Gastroesophageal sphincter (tissue), 4 donors: ENCODE measurements at regions not wholly inside any gene's neighbourhood (a gene's known extent, or its start where the extent isn't known, plus 50 kb on each side); places are given as distances from the start of the nearest gene placed in this dataset.

Experiments
- ATAC-seq: fragments of 150-250 bp; one replicate; pipeline ENCODE4 v1.9.1; 2016; ENCODE audit warnings: mild to moderate bottlenecking, moderate library complexity
- H3K27ac ChIP-seq, 4 donors: fragments of 200-600 bp; sonication (generic) in 3 of 4; 1 replicate in 3 of 4; 2 replicates in 1 of 4; pipeline ENCODE4 v1.5.1; 2016 to 2019
- H3K27me3 ChIP-seq: fragments of 200-600 bp; sonication (generic); one replicate; pipeline ENCODE4 v1.5.1; 2019
- H3K36me3 ChIP-seq, 2 donors: fragments of 200-600 bp; sonication (generic); one replicate each; pipeline ENCODE4 v1.5.1; 2019; ENCODE audit warnings: control low read depth in 1 of 2
- H3K4me1 ChIP-seq, 3 donors: fragments of 200-600 bp; sonication (generic); 1 replicate in 2 of 3; 2 replicates in 1 of 3; pipeline ENCODE4 v1.5.1; 2016 to 2019; ENCODE audit warnings: control low read depth in 2 of 3
- H3K4me3 ChIP-seq, 2 donors: fragments of 200-600 bp; sonication (generic); one replicate each; pipeline ENCODE4 v1.5.1; 2019; ENCODE audit warnings: mild to moderate bottlenecking in 1 of 2, moderate library complexity in 1 of 2
- H3K9me3 ChIP-seq, 3 donors: fragments of 200-600 bp; sonication (generic); one replicate each; pipeline ENCODE4 v1.5.1; 2017 to 2019; ENCODE audit warnings: control low read depth in 2 of 3
- EP300 ChIP-seq: sonication (generic); formaldehyde crosslinking; IDR thresholded peaks from one replicate; pipeline ENCODE4 v1.6.1; 2017; ENCODE audit warnings: antibody characterized with exemption, mild to moderate bottlenecking
- POLR2A ChIP-seq, 2 donors: fragments of 450-650 bp; IDR thresholded peaks; one replicate each; pipeline ENCODE4 v1.6.1; 2017; ENCODE audit warnings: antibody characterized with exemption in 2 of 2, mild to moderate bottlenecking in 2 of 2, moderate library complexity in 1 of 2
- POLR2AphosphoS5 ChIP-seq: sonication (generic); formaldehyde crosslinking; IDR thresholded peaks from one replicate; pipeline ENCODE4 v1.6.1; 2017; ENCODE audit warnings: antibody characterized with exemption
- WGBS, 2 donors: methylation state at CpG; one replicate each; pipeline ENCODE4 v1.1.5; 2018; ENCODE audit warnings: low coverage in 1 of 2; 5-methylcytosine and 5-hydroxymethylcytosine counted together
- TF ChIP-seq, protein P1 (sequence below), 4 experiments: fragments of 200-600 bp in 2 of 4; fragments of 450-650 bp in 2 of 4; sonication (generic) in 1 of 4; IDR thresholded peaks; one replicate each; pipeline ENCODE4 v1.5.1; 2017 to 2019; ENCODE audit warnings: antibody characterized with exemption in 4 of 4, mild to moderate bottlenecking in 2 of 4, moderate library complexity in 2 of 4

DNA sequence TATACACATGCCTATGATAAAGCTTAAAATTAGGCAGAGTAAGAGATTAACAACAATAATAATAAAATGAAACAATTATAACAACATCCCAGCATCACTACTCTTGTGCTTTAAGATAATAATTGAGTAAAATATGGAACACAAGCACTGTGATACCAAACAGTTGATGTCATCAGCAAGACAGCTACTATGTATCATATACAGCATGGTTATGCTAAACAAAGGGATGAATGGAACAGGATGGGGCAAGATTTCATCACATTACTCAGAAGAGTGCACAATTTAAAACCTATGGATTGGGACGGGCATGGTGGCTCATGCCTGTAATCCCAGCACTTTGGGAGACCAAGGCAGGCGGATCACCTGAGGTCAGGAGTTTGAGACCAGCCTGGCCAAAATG, 1221.0 kb downstream of the SUCLG1 start:
- no peaks in the 10 kb centered on the region for H3K27me3 ChIP-seq
- WGBS, 2 donors: 87 to 100% methylated on average over 2 of the region's 2 CpGs
- TF ChIP-seq EP300 (no peak), POLR2A (IDR thresholded peaks at IDR 0.05) (no peak), POLR2AphosphoS5 (no peak)
- TF ChIP-seq, protein P1, sequence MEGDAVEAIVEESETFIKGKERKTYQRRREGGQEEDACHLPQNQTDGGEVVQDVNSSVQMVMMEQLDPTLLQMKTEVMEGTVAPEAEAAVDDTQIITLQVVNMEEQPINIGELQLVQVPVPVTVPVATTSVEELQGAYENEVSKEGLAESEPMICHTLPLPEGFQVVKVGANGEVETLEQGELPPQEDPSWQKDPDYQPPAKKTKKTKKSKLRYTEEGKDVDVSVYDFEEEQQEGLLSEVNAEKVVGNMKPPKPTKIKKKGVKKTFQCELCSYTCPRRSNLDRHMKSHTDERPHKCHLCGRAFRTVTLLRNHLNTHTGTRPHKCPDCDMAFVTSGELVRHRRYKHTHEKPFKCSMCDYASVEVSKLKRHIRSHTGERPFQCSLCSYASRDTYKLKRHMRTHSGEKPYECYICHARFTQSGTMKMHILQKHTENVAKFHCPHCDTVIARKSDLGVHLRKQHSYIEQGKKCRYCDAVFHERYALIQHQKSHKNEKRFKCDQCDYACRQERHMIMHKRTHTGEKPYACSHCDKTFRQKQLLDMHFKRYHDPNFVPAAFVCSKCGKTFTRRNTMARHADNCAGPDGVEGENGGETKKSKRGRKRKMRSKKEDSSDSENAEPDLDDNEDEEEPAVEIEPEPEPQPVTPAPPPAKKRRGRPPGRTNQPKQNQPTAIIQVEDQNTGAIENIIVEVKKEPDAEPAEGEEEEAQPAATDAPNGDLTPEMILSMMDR (IDR thresholded peaks at IDR 0.05): no peak
- H3K27ac ChIP-seq: no peak overlapping the region
- ATAC-seq: no peak
- H3K4me1 ChIP-seq: no peaks in the 10 kb centered on the region
- no peaks in the 10 kb centered on the region for H3K36me3 ChIP-seq
- H3K9me3 ChIP-seq: no peaks in the 10 kb centered on the region
- no peak overlapping the region for H3K4me3 ChIP-seq

DNA sequence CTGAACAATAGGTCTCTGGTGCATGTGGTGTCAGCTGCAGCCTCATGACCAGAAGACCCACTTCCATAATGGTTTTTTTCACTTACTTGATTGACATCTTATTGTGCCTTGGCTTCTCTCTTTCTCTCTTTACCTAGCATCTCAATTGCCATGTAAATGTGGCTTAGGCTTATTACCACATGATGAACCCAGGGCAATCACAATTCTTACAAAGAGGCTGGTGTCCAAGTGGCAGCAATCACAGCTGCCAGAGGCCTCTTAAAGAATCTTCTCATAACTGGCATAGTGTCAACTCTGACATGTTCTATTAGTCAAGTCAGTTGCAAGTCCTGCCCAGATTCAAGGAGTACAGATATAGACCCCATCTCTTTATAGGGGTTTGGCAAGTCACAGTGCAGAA, 1224.8 kb downstream of the SUCLG1 start:
- Histone ChIP-seq H3K9me3 (no peaks in the 10 kb centered on the region), H3K27me3 (no peaks in the 10 kb centered on the region), H3K4me1 (no peaks in the 10 kb centered on the region), H3K4me3 (no peak overlapping the region), H3K36me3 (no peaks in the 10 kb centered on the region), H3K27ac (no peak overlapping the region)
- TF ChIP-seq, protein P1 (IDR thresholded peaks at IDR 0.05): no peak
- no peak for TF ChIP-seq POLR2A (IDR thresholded peaks at IDR 0.05)
- TF ChIP-seq POLR2AphosphoS5: no peak
- no peak for TF ChIP-seq EP300
- ATAC-seq: no peak

GRCh38 chr2:83233781-83234180, 1225.3 kb downstream of the SUCLG1 start:
- TF ChIP-seq POLR2A (IDR thresholded peaks at IDR 0.05) (no peak), EP300 (no peak), POLR2AphosphoS5 (no peak)
- TF ChIP-seq, protein P1 (IDR thresholded peaks at IDR 0.05): no peak
- H3K27ac ChIP-seq: no peak overlapping the region
- H3K9me3 ChIP-seq: no peaks in the 10 kb centered on the region
- no peaks in the 10 kb centered on the region for H3K4me1 ChIP-seq
- ATAC-seq: no peak
- whole genome bisulfite sequencing, 2 donors: 55 to 73% methylated on average over 2 of the region's 2 CpGs
- H3K27me3 ChIP-seq: no peaks in the 10 kb centered on the region
- no peaks in the 10 kb centered on the region for H3K36me3 ChIP-seq
- no peak overlapping the region for H3K4me3 ChIP-seq

DNA sequence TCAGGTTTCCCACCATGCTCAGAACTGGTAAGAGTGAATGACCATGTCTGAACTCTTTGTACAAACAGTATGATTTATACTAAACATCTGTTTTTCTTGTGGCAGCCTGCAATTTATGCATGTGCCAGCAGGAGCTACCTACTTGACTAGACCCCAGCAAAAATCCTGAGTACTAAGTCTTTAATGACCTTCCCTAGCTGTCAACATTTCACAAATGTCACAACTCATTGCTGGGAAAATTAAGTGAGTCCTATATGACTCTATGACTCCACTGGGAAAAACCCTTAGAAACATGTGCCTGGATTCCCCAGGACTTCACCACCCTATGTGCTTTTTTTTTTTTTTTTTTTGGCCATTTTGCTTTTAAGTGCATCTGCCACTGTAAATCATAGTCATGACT, 1225.8 kb downstream of the SUCLG1 start:
- Histone ChIP-seq H3K4me1 (no peaks in the 10 kb centered on the region), H3K27me3 (no peaks in the 10 kb centered on the region), H3K27ac (no peak overlapping the region), H3K4me3 (no peak overlapping the region), H3K9me3 (no peaks in the 10 kb centered on the region), H3K36me3 (no peaks in the 10 kb centered on the region)
- no peak for ATAC-seq
- TF ChIP-seq POLR2A (IDR thresholded peaks at IDR 0.05) (no peak), EP300 (no peak), POLR2AphosphoS5 (no peak)
- TF ChIP-seq, protein P1 (IDR thresholded peaks at IDR 0.05): no peak

- TF ChIP-seq, protein P1 (IDR thresholded peaks at IDR 0.05): no peak
- TF ChIP-seq POLR2A (IDR thresholded peaks at IDR 0.05) (no peak), POLR2AphosphoS5 (no peak), EP300 (no peak)
- no peaks in the 10 kb centered on the region for H3K36me3 ChIP-seq
- H3K27me3 ChIP-seq: no peaks in the 10 kb centered on the region
- no peaks in the 10 kb centered on the region for H3K4me1 ChIP-seq
- WGBS, 2 donors: 82 to 100% methylated on average over 1 to 2 of the region's 2 CpGs
- no peak for ATAC-seq
- H3K9me3 ChIP-seq: no peaks in the 10 kb centered on the region
- no peak overlapping the region for H3K4me3 ChIP-seq
- H3K27ac ChIP-seq: no peak overlapping the region
Observed at GRCh38 chr2:83229443-83229842, 1229.6 kb downstream of the SUCLG1 start.
